ENCODE measurements at regions not wholly inside any gene's neighbourhood (a gene's known extent, or its start where the extent isn't known, plus 50 kb on each side); places are given as distances from the start of the nearest gene placed in this dataset.

GRCh38 chr21:39118061-39118460 is 65.2 kb downstream of the PSMG1 start:
- no peak overlapping the region for H4K8ac ChIP-seq (ENCODE audit: low read depth in 2 of 2, low read length in 2 of 2)
- H3K18ac ChIP-seq (ENCODE audit: low read depth, low read length), result no peak overlapping the region
- ATAC-seq (ENCODE audit: low read depth), result no peak
- in situ Hi-C loops (cut with MboI; ENCODE audit: low sequenced_read_pairs), result no loop called here
- H3K27me3 ChIP-seq (ENCODE audit: control insufficient read depth, insufficient read depth, low read length), result no peaks in the 10 kb centered on the region
- intact Hi-C loops (cut with micrococcal nuclease), result no loop called here
- no peaks in the 10 kb centered on the region for H3K36me3 ChIP-seq (ENCODE audit: control insufficient read depth, insufficient read depth, low read length)
- POLR2A ChIA-PET (ENCODE audit: unreplicated experiment), result no interaction called here
- H3K9ac ChIP-seq (ENCODE audit: low read depth, low read length), result no peak overlapping the region
- no peak overlapping the region for H3K4ac ChIP-seq (ENCODE audit: low read depth, low read length)
- peak overlapping the region; percentile 10; the same call in 1 of the 2 replicates for H2AK5ac ChIP-seq (ENCODE audit: low read depth, low read length)
- H3K56ac ChIP-seq (ENCODE audit: extremely low read depth, insufficient read depth, low read length), result no peak overlapping the region
- CTCF ChIA-PET, result no interaction called here
- dilution Hi-C loops (cut with HindIII; ENCODE audit: low sequenced_read_pairs, unreplicated experiment), result no loop called here
- no TSS peak for BruUV-seq (replicated peaks)
- no peak for DNase-seq
- no peak overlapping the region for H3K4me3 ChIP-seq (ENCODE audit: insufficient read depth, low read depth, low read length)
- no peak overlapping the region for H3K23ac ChIP-seq (ENCODE audit: low read depth, low read length)
- no CpG with 5 or more reads among the region's 10 CpGs for WGBS, 2 experiments (ENCODE audit: extremely low coverage in 2 of 2, insufficient read length in 1 of 2)
- H2AK9ac ChIP-seq (replicated peaks; ENCODE audit: low read depth, low read length, poor library complexity), result no peak overlapping the region
- no peaks in the 10 kb centered on the region for H4K20me1 ChIP-seq (ENCODE audit: insufficient read depth, low read length)
- H2AFZ ChIP-seq (replicated peaks; ENCODE audit: low read length, poor library complexity), result no peak overlapping the region
- H2BK20ac ChIP-seq (ENCODE audit: low read depth, low read length), result no peak overlapping the region
- TF ChIP-seq BHLHE40 (IDR thresholded peaks at IDR 0.05; ENCODE audit: low read depth, low read length) (no peak), MXI1 (IDR thresholded peaks at IDR 0.05; ENCODE audit: borderline replicate concordance, low read depth, low read length) (no peak), POLR2A (IDR thresholded peaks at IDR 0.05; ENCODE audit: low read depth, low read length) (no peak), CEBPB (IDR thresholded peaks at IDR 0.05; ENCODE audit: low read depth, low read length) (0 out of 2 replicates have a peak, but pooled peaks have one; percentile 2), MAZ (IDR thresholded peaks at IDR 0.05; ENCODE audit: borderline replicate concordance, low read depth, low read length) (no peak), NFE2L2 (IDR thresholded peaks at IDR 0.05; ENCODE audit: low read depth, low read length) (no peak)
- H2BK120ac ChIP-seq (ENCODE audit: low read depth, low read length), result no peak overlapping the region
- H4K5ac ChIP-seq (ENCODE audit: low read depth, low read length), result no peak overlapping the region
- no peak overlapping the region for H3K14ac ChIP-seq (replicated peaks; ENCODE audit: low read depth, low read length)
- no peaks in the 10 kb centered on the region for H3K9me3 ChIP-seq (ENCODE audit: control insufficient read depth, insufficient read depth, low read length)
- H4K91ac ChIP-seq (ENCODE audit: insufficient read depth, low read depth, low read length), result no peak overlapping the region
- no peak overlapping the region for H3K27ac ChIP-seq (ENCODE audit: insufficient read depth, low read length)
- no peak overlapping the region for H3K4me2 ChIP-seq (ENCODE audit: low read depth, low read length)
- no peak overlapping the region for H2BK15ac ChIP-seq (ENCODE audit: low read depth, low read length)
- H2BK5ac ChIP-seq (ENCODE audit: low read depth, low read length, poor library complexity, severe bottlenecking), result no peak overlapping the region
- H3K4me1 ChIP-seq (ENCODE audit: control insufficient read depth, insufficient read depth, low read length), result peaks cover 10% of the 10 kb centered on the region
- H3K79me1 ChIP-seq (ENCODE audit: low read depth in 1 of 2, low read length in 2 of 2), result no peaks in the 10 kb centered on the region
- peaks cover 12% of the 10 kb centered on the region for H3K9me1 ChIP-seq (ENCODE audit: insufficient read depth, low read length)
